K562 (cell line): ENCODE measurements at regions not wholly inside any gene's neighbourhood (a gene's known extent, or its start where the extent isn't known, plus 50 kb on each side); places are given as distances from the start of the nearest gene placed in this dataset.
"Not testable (repeated sequence)": the region's sequence is repeated elsewhere in the genome, so short reads cannot be mapped to it uniquely, and the experiment has no call there.

Experiments
- ATAC-seq: fragments of 200-7000 bp; cut with Tn5 transposase; 3 replicates; pipeline ENCODE4 v1.9.1; 2020; ENCODE audit warnings: moderate library complexity
- BruUV-seq: library from RNA; stranded (reverse); fragments of 400-500 nt; replicated peaks from 2 replicates; lab custom pipeline; 2021; lab: Mats Ljungman, UMichigan
- CTCF ChIA-PET: fragments of 300-600 bp; formaldehyde crosslinking; extraction: SDS; loops from one replicate; lab custom pipeline; 2021; ENCODE audit warnings: low intra/inter-chr PET ratio; lab: Yijun Ruan, JAX
- POLR2A ChIA-PET: fragments of 300-600, 350-650 bp; sonication (Branson Sonifier 250); formaldehyde crosslinking; extraction: SDS; loops from one replicate; lab custom pipeline; 2021; ENCODE audit warnings: antibody characterized with exemption, inconsistent platforms; lab: Yijun Ruan, JAX
- DNase-seq, 4 experiments: peaks; one replicate each; pipeline versions ENCODE4 v3.0.0 to v3.0.0-alpha.2; 2011 to 2018; ENCODE audit warnings: low spot score in 3 of 4, mixed read lengths in 3 of 4; ENCODE audit errors: extremely low read depth in 1 of 4
- FAIRE-seq: peaks from 2 replicates; lab custom pipeline; 2011; peaks lifted over from hg19 to GRCh38; lab: Jason Lieb, UNC
- H2AFZ ChIP-seq: 2 replicates; pipeline ENCODE4 v1.6.0; 2011; ENCODE audit warnings: low read depth, low read length, control low read depth, inconsistent platforms
- H3K27ac ChIP-seq: fragments of 200-600 bp; 3 replicates; pipeline ENCODE4 v1.8.0; 2011; ENCODE audit warnings: low read depth, mild to moderate bottlenecking, control low read depth, inconsistent platforms, low read length, moderate library complexity, mixed read lengths; ENCODE audit errors: extremely low read depth
- H3K27me3 ChIP-seq, 2 experiments: fragments of 300-600 bp in 1 of 2; 2 replicates in 1 of 2; 3 replicates in 1 of 2; pipeline versions ENCODE4 v1.6.0 to v1.8.0; 2011; ENCODE audit warnings: inconsistent platforms in 2 of 2, low read length in 2 of 2, mild to moderate bottlenecking in 1 of 2, mixed read lengths in 1 of 2, moderate library complexity in 1 of 2; ENCODE audit not compliant: control insufficient read depth in 2 of 2, insufficient read depth in 2 of 2
- H3K36me3 ChIP-seq: fragments of 300-600 bp; 3 replicates; pipeline ENCODE4 v1.8.0; 2011; ENCODE audit warnings: mild to moderate bottlenecking, low read length, inconsistent platforms; ENCODE audit not compliant: control insufficient read depth, insufficient read depth
- H3K4me1 ChIP-seq, 2 experiments: fragments of 200-600 bp in 1 of 2; replicated peaks in 1 of 2; 2 replicates in 1 of 2; 3 replicates in 1 of 2; pipeline versions ENCODE4 v1.5.1 to v1.8.0; 2011; ENCODE audit warnings: inconsistent platforms in 2 of 2, low read length in 2 of 2, mild to moderate bottlenecking in 1 of 2, mixed read lengths in 1 of 2, moderate library complexity in 1 of 2; ENCODE audit not compliant: control insufficient read depth in 2 of 2, insufficient read depth in 2 of 2
- H3K4me2 ChIP-seq: 2 replicates; pipeline ENCODE4 v1.6.1; 2011; ENCODE audit warnings: low read length, control low read depth, inconsistent platforms, mixed read lengths; ENCODE audit not compliant: insufficient read depth
- H3K4me3 ChIP-seq: fragments of 200-600 bp; sonication (generic), shearing (Covaris generic); 2 replicates; pipeline ENCODE4 v1.5.1; 2016; ENCODE audit warnings: control low read depth, inconsistent platforms
- H3K79me2 ChIP-seq: fragments of 200-600 bp; 3 replicates; pipeline ENCODE4 v1.8.0; 2011; ENCODE audit warnings: low read length, inconsistent platforms; ENCODE audit not compliant: control insufficient read depth, insufficient read depth
- H3K9ac ChIP-seq, 2 experiments: 2 replicates each; pipeline versions ENCODE4 v1.6.0 to v1.6.1; 2011; ENCODE audit warnings: low read depth in 2 of 2, low read length in 2 of 2, control low read depth in 1 of 2, inconsistent platforms in 1 of 2, mild to moderate bottlenecking in 1 of 2, mixed read lengths in 1 of 2; ENCODE audit not compliant: insufficient read depth in 1 of 2
- H3K9me1 ChIP-seq: one replicate; pipeline ENCODE4 v1.6.0; 2011; ENCODE audit warnings: inconsistent platforms, mild to moderate bottlenecking, low read length, moderate library complexity; ENCODE audit not compliant: control insufficient read depth, insufficient read depth
- H3K9me3 ChIP-seq: replicated peaks from 2 replicates; pipeline ENCODE4 v1.5.1; 2011; ENCODE audit warnings: low read depth, low read length, inconsistent platforms; ENCODE audit not compliant: control insufficient read depth, insufficient read depth
- H4K20me1 ChIP-seq: replicated peaks from 2 replicates; pipeline ENCODE4 v1.6.1; 2011; ENCODE audit warnings: low read length, inconsistent platforms, mixed read lengths; ENCODE audit not compliant: control insufficient read depth, insufficient read depth
- ELF1 ChIP-seq: fragments of 200-800 bp; sonication (Bioruptor generic); IDR thresholded peaks from 2 replicates; pipeline ENCODE4 v1.6.1; 2016; ENCODE audit warnings: missing genetic modification characterization, missing compliant biosample characterization
- TSC22D4 ChIP-seq: fragments of 450-650 bp; IDR thresholded peaks from 2 replicates; pipeline ENCODE4 v1.6.1; 2016; ENCODE audit warnings: missing genetic modification characterization, missing biosample characterization, control low read depth
- U2AF2 ChIP-seq: fragments of 200-400 bp; formaldehyde crosslinking; optimal IDR thresholded peaks from 2 replicates; pipeline ENCODE3; 2017; ENCODE audit warnings: low read depth, mild to moderate bottlenecking, low read length
- WGBS: fragments of 100-300 bp; shearing (Covaris generic); methylation state at CpG from one replicate; pipeline ENCODE4 v1.1.6; 2016; ENCODE audit warnings: low coverage, mixed read lengths; ENCODE audit not compliant: insufficient coverage; ENCODE audit errors: missing lambda C conversion rate; 5-methylcytosine and 5-hydroxymethylcytosine counted together
- in situ Hi-C: fragments of 300-500 bp; cut with MboI; formaldehyde crosslinking; loops from 4 replicates; pipeline ENCODE4 v1.15.0; 2018; ENCODE audit warnings: inconsistent platforms, mixed read lengths
- intact Hi-C: fragments of 100-400 bp; cut with micrococcal nuclease; formaldehyde crosslinking; loops from 2 replicates; pipeline ENCODE4 v1.14.2; 2022
- TF ChIP-seq, protein P1 (sequence below): sonication (generic); formaldehyde crosslinking; IDR thresholded peaks from 2 replicates; pipeline ENCODE4 v1.8.0; 2022; ENCODE audit warnings: missing genetic modification reagents, mild to moderate bottlenecking, borderline replicate concordance

- TF ChIP-seq, protein P1, sequence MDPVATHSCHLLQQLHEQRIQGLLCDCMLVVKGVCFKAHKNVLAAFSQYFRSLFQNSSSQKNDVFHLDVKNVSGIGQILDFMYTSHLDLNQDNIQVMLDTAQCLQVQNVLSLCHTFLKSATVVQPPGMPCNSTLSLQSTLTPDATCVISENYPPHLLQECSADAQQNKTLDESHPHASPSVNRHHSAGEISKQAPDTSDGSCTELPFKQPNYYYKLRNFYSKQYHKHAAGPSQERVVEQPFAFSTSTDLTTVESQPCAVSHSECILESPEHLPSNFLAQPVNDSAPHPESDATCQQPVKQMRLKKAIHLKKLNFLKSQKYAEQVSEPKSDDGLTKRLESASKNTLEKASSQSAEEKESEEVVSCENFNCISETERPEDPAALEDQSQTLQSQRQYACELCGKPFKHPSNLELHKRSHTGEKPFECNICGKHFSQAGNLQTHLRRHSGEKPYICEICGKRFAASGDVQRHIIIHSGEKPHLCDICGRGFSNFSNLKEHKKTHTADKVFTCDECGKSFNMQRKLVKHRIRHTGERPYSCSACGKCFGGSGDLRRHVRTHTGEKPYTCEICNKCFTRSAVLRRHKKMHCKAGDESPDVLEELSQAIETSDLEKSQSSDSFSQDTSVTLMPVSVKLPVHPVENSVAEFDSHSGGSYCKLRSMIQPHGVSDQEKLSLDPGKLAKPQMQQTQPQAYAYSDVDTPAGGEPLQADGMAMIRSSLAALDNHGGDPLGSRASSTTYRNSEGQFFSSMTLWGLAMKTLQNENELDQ (CRISPR knock-in tag) = no peak
- no peak for TF ChIP-seq U2AF2
- TF ChIP-seq ELF1 (tag) = no peak
- no peak for TF ChIP-seq TSC22D4 (tag)
These were observed 64.7 kb downstream of the KCNJ18 start (continued) for GRCh38 chr17:21756856-21757619.

GRCh38 chr17:21759636-21760035 is 67.3 kb downstream of the KCNJ18 start:
- DNase-seq, H3K9me3 ChIP-seq, H3K4me2 ChIP-seq, H3K4me1 ChIP-seq, BruUV-seq, H4K20me1 ChIP-seq, H2AFZ ChIP-seq, intact Hi-C loops, H3K4me3 ChIP-seq, H3K9me1 ChIP-seq, H3K36me3 ChIP-seq, H3K27me3 ChIP-seq, POLR2A ChIA-PET, FAIRE-seq, H3K27ac ChIP-seq, H3K79me2 ChIP-seq, CTCF ChIA-PET, H3K9ac ChIP-seq, ATAC-seq: not testable (repeated sequence)
- no CpG with 5 or more reads among the region's 1 CpG for WGBS
- in situ Hi-C loops = loop anchor here (5.0 kb wide), 1 partner anchor 437 kb away; no protein-coding TSS in a partner anchor

- DNase-seq, H3K4me2 ChIP-seq, H4K20me1 ChIP-seq, H3K4me3 ChIP-seq, H3K27ac ChIP-seq, H3K36me3 ChIP-seq, H3K9me3 ChIP-seq, H3K9me1 ChIP-seq, intact Hi-C loops, POLR2A ChIA-PET, FAIRE-seq, H3K27me3 ChIP-seq, H3K9ac ChIP-seq, H3K4me1 ChIP-seq, ATAC-seq, H3K79me2 ChIP-seq, CTCF ChIA-PET, BruUV-seq: not testable (repeated sequence)
- in situ Hi-C loops = loop anchor here (5.0 kb wide), 1 partner anchor 442 kb away; no protein-coding TSS in a partner anchor
- WGBS = 29% methylated on average over 17 of the region's 25 CpGs
- H2AFZ ChIP-seq = 0 out of 2 replicates have a peak overlapping the region, but pooled peaks have one; percentile 40
These were observed 71.5 kb downstream of the KCNJ18 start for GRCh38 chr17:21763738-21764340.
